ENCODE measurements at regions not wholly inside any gene's neighbourhood (a gene's known extent, or its start where the extent isn't known, plus 50 kb on each side); places are given as distances from the start of the nearest gene placed in this dataset.

- H3K4me1 ChIP-seq (ENCODE audit: insufficient read depth, low read length), result peaks cover 4% of the 10 kb centered on the region
- H3K9ac ChIP-seq (ENCODE audit: low read length), result no peak overlapping the region
- Mint-ChIP-seq H3K4me1 (ENCODE audit: low read depth, unreplicated experiment) (peaks cover 2% of the 10 kb centered on the region), H3K27ac (ENCODE audit: unreplicated experiment) (no peak overlapping the region), H3K4me3 (ENCODE audit: unreplicated experiment) (no peak overlapping the region), H3K27me3 (ENCODE audit: low read depth, unreplicated experiment) (peaks cover 23% of the 10 kb centered on the region), H3K36me3 (ENCODE audit: low read depth, unreplicated experiment) (no peaks in the 10 kb centered on the region), H3K9me3 (ENCODE audit: unreplicated experiment) (no peaks in the 10 kb centered on the region)
- H3K4me3 ChIP-seq (ENCODE audit: insufficient read depth, low read depth, low read length), result no peak overlapping the region
- H3K4me2 ChIP-seq (ENCODE audit: low read length), result no peak overlapping the region
- no peaks in the 10 kb centered on the region for H3K36me3 ChIP-seq (ENCODE audit: insufficient read depth, low read length)
- H4K20me1 ChIP-seq (ENCODE audit: insufficient read depth, low read length), result no peaks in the 10 kb centered on the region
- no peaks in the 10 kb centered on the region for H3K27me3 ChIP-seq (ENCODE audit: insufficient read depth, low read length)
- FAIRE-seq, result no peak
- TF ChIP-seq, protein P1, sequence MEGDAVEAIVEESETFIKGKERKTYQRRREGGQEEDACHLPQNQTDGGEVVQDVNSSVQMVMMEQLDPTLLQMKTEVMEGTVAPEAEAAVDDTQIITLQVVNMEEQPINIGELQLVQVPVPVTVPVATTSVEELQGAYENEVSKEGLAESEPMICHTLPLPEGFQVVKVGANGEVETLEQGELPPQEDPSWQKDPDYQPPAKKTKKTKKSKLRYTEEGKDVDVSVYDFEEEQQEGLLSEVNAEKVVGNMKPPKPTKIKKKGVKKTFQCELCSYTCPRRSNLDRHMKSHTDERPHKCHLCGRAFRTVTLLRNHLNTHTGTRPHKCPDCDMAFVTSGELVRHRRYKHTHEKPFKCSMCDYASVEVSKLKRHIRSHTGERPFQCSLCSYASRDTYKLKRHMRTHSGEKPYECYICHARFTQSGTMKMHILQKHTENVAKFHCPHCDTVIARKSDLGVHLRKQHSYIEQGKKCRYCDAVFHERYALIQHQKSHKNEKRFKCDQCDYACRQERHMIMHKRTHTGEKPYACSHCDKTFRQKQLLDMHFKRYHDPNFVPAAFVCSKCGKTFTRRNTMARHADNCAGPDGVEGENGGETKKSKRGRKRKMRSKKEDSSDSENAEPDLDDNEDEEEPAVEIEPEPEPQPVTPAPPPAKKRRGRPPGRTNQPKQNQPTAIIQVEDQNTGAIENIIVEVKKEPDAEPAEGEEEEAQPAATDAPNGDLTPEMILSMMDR (IDR thresholded peaks at IDR 0.05; ENCODE audit: insufficient read depth, low read depth, low read length), result no peak
- TF ChIP-seq EZH2 (IDR thresholded peaks at IDR 0.05; ENCODE audit: insufficient read depth, low read length), result no peak
- DNase-seq (ENCODE audit: low read depth), result no peak
- H3K9me3 ChIP-seq (ENCODE audit: insufficient read depth, low read depth, low read length), result no peaks in the 10 kb centered on the region
- no peaks in the 10 kb centered on the region for H3K79me2 ChIP-seq (ENCODE audit: insufficient read depth, low read length)
- H2AFZ ChIP-seq (ENCODE audit: low read depth, low read length), result no peak overlapping the region
- H3K27ac ChIP-seq (ENCODE audit: low read depth, low read length), result no peak overlapping the region
Observed at GRCh38 chr2:220220009-220220408, 592.6 kb downstream of the SLC4A3 start.

- H3K4me2 ChIP-seq (ENCODE audit: low read length), result no peak overlapping the region
- DNase-seq (ENCODE audit: low read depth), result no peak
- no peak for TF ChIP-seq EZH2 (IDR thresholded peaks at IDR 0.05; ENCODE audit: insufficient read depth, low read length)
- H3K4me1 Mint-ChIP-seq (ENCODE audit: low read depth, unreplicated experiment), result peaks cover 2% of the 10 kb centered on the region
- peaks cover 23% of the 10 kb centered on the region for H3K27me3 Mint-ChIP-seq (ENCODE audit: low read depth, unreplicated experiment)
- no peaks in the 10 kb centered on the region for H3K27me3 ChIP-seq (ENCODE audit: insufficient read depth, low read length)
- H3K79me2 ChIP-seq (ENCODE audit: insufficient read depth, low read length), result no peaks in the 10 kb centered on the region
- no peaks in the 10 kb centered on the region for H3K36me3 Mint-ChIP-seq (ENCODE audit: low read depth, unreplicated experiment)
- H3K4me3 ChIP-seq (ENCODE audit: insufficient read depth, low read depth, low read length), result no peak overlapping the region
- H3K27ac ChIP-seq (ENCODE audit: low read depth, low read length), result no peak overlapping the region
- no peak for FAIRE-seq
- no peak overlapping the region for H3K9ac ChIP-seq (ENCODE audit: low read length)
- H3K36me3 ChIP-seq (ENCODE audit: insufficient read depth, low read length), result no peaks in the 10 kb centered on the region
- H2AFZ ChIP-seq (ENCODE audit: low read depth, low read length), result no peak overlapping the region
- peaks cover 12% of the 10 kb centered on the region for H3K4me1 ChIP-seq (ENCODE audit: insufficient read depth, low read length)
- H3K4me3 Mint-ChIP-seq (ENCODE audit: unreplicated experiment), result no peak overlapping the region
- H3K27ac Mint-ChIP-seq (ENCODE audit: unreplicated experiment), result no peak overlapping the region
- no peaks in the 10 kb centered on the region for H3K9me3 ChIP-seq (ENCODE audit: insufficient read depth, low read depth, low read length)
- no peaks in the 10 kb centered on the region for H4K20me1 ChIP-seq (ENCODE audit: insufficient read depth, low read length)
- H3K9me3 Mint-ChIP-seq (ENCODE audit: unreplicated experiment), result peaks cover 3% of the 10 kb centered on the region
Observed at GRCh38 chr2:220221992-220222391, 594.6 kb downstream of the SLC4A3 start.

- H3K27ac Mint-ChIP-seq (ENCODE audit: unreplicated experiment), result peak overlapping the region; percentile 6
Observed at GRCh38 chr2:220224691-220225543, 597.5 kb downstream of the SLC4A3 start.

More at GRCh38 chr2:220224691-220225543, 597.5 kb downstream of the SLC4A3 start:
- Mint-ChIP-seq H3K9me3 (ENCODE audit: unreplicated experiment) (peaks cover 3% of the 10 kb centered on the region), H3K4me1 (ENCODE audit: low read depth, unreplicated experiment) (peaks cover 13% of the 10 kb centered on the region), H3K36me3 (ENCODE audit: low read depth, unreplicated experiment) (no peaks in the 10 kb centered on the region), H3K4me3 (ENCODE audit: unreplicated experiment) (no peak overlapping the region), H3K27me3 (ENCODE audit: low read depth, unreplicated experiment) (peaks cover 10% of the 10 kb centered on the region)
- no peak overlapping the region for H3K4me3 ChIP-seq (ENCODE audit: insufficient read depth, low read depth, low read length)
- H3K27me3 ChIP-seq (ENCODE audit: insufficient read depth, low read length), result no peaks in the 10 kb centered on the region
- peak overlapping the region; percentile 3 for H3K4me2 ChIP-seq (ENCODE audit: low read length)
- H3K9ac ChIP-seq (ENCODE audit: low read length), result no peak overlapping the region
- no peaks in the 10 kb centered on the region for H3K79me2 ChIP-seq (ENCODE audit: insufficient read depth, low read length)
- no peaks in the 10 kb centered on the region for H4K20me1 ChIP-seq (ENCODE audit: insufficient read depth, low read length)
- no peak for TF ChIP-seq EZH2 (IDR thresholded peaks at IDR 0.05; ENCODE audit: insufficient read depth, low read length)
- TF ChIP-seq, protein P1 (IDR thresholded peaks at IDR 0.05; ENCODE audit: insufficient read depth, low read depth, low read length), result no peak
- peak; percentile 92 for DNase-seq (ENCODE audit: low read depth)
- no peaks in the 10 kb centered on the region for H3K9me3 ChIP-seq (ENCODE audit: insufficient read depth, low read depth, low read length)
- peak overlapping the region; percentile 35 for H2AFZ ChIP-seq (ENCODE audit: low read depth, low read length)
- no peaks in the 10 kb centered on the region for H3K36me3 ChIP-seq (ENCODE audit: insufficient read depth, low read length)
- peak; percentile 91 for FAIRE-seq
- peak overlapping the region; percentile 25 for H3K27ac ChIP-seq (ENCODE audit: low read depth, low read length)
- peaks cover 35% of the 10 kb centered on the region for H3K4me1 ChIP-seq (ENCODE audit: insufficient read depth, low read length)
